ENCODE measurements at regions not wholly inside any gene's neighbourhood (a gene's known extent, or its start where the extent isn't known, plus 50 kb on each side); places are given as distances from the start of the nearest gene placed in this dataset.

- DNase-seq: no peak
- no peaks in the 10 kb centered on the region for H3K36me3 ChIP-seq
- H3K4me3 ChIP-seq: no peak overlapping the region
These were observed 225.1 kb upstream of the CHRNA7 start for GRCh38 chr15:31805090-31805662.

GRCh38 chr15:31806106-31806505 is 224.2 kb upstream of the CHRNA7 start:
- Histone ChIP-seq H3K36me3 (no peaks in the 10 kb centered on the region), H3K9me3 (no peaks in the 10 kb centered on the region), H3K27me3 (no peaks in the 10 kb centered on the region), H3K4me3 (no peak overlapping the region)
- no peak for DNase-seq

More at GRCh38 chr15:31805090-31805662, 225.1 kb upstream of the CHRNA7 start:
- Histone ChIP-seq H3K9me3 (no peaks in the 10 kb centered on the region), H3K27me3 (no peaks in the 10 kb centered on the region)

GRCh38 chr15:31811641-31812040 is 218.7 kb upstream of the CHRNA7 start:
- no peaks in the 10 kb centered on the region for H3K36me3 ChIP-seq
- DNase-seq: no peak
- H3K27me3 ChIP-seq: no peaks in the 10 kb centered on the region
- no peak overlapping the region for H3K4me3 ChIP-seq
- H3K9me3 ChIP-seq: no peaks in the 10 kb centered on the region

- no peak for DNase-seq
- H3K9me3 ChIP-seq: no peaks in the 10 kb centered on the region
- no peaks in the 10 kb centered on the region for H3K36me3 ChIP-seq
- no peak overlapping the region for H3K4me3 ChIP-seq
- no peaks in the 10 kb centered on the region for H3K27me3 ChIP-seq
These were observed 216.2 kb upstream of the CHRNA7 start for GRCh38 chr15:31814082-31814481.

- H3K4me3 ChIP-seq: no peak overlapping the region
- H3K36me3 ChIP-seq: no peaks in the 10 kb centered on the region
- DNase-seq: no peak
- H3K27me3 ChIP-seq: no peaks in the 10 kb centered on the region
- no peaks in the 10 kb centered on the region for H3K9me3 ChIP-seq
These were observed 214.7 kb upstream of the CHRNA7 start for GRCh38 chr15:31815411-31816155.

GRCh38 chr15:31822463-31822862 is 207.9 kb upstream of the CHRNA7 start:
- Histone ChIP-seq H3K27me3 (no peaks in the 10 kb centered on the region), H3K9me3 (no peaks in the 10 kb centered on the region), H3K36me3 (no peaks in the 10 kb centered on the region), H3K4me3 (no peak overlapping the region)
- DNase-seq: no peak

- no peaks in the 10 kb centered on the region for H3K9me3 ChIP-seq
- H3K4me3 ChIP-seq: no peak overlapping the region
- no peak for DNase-seq
- H3K27me3 ChIP-seq: no peaks in the 10 kb centered on the region
- H3K36me3 ChIP-seq: no peaks in the 10 kb centered on the region
These were observed 206.3 kb upstream of the CHRNA7 start for GRCh38 chr15:31824024-31824423.

GRCh38 chr15:31828594-31828993 is 201.7 kb upstream of the CHRNA7 start:
- Histone ChIP-seq H3K36me3 (no peaks in the 10 kb centered on the region), H3K27me3 (no peaks in the 10 kb centered on the region), H3K9me3 (no peaks in the 10 kb centered on the region), H3K4me3 (no peak overlapping the region)
- DNase-seq: no peak

- Histone ChIP-seq H3K9me3 (no peaks in the 10 kb centered on the region), H3K27me3 (no peaks in the 10 kb centered on the region), H3K36me3 (no peaks in the 10 kb centered on the region), H3K4me3 (no peak overlapping the region)
- no peak for DNase-seq
These were observed 199.7 kb upstream of the CHRNA7 start for GRCh38 chr15:31830591-31830990.

- H3K4me3 ChIP-seq: no peak overlapping the region
- H3K27me3 ChIP-seq: no peaks in the 10 kb centered on the region
- DNase-seq: no peak
- no peaks in the 10 kb centered on the region for H3K9me3 ChIP-seq
- no peaks in the 10 kb centered on the region for H3K36me3 ChIP-seq
These were observed 198.7 kb upstream of the CHRNA7 start for GRCh38 chr15:31831596-31831995.

- Histone ChIP-seq H3K4me3 (no peak overlapping the region), H3K9me3 (no peaks in the 10 kb centered on the region), H3K27me3 (no peaks in the 10 kb centered on the region), H3K36me3 (no peaks in the 10 kb centered on the region)
- DNase-seq: no peak
These were observed 195.7 kb upstream of the CHRNA7 start for GRCh38 chr15:31834654-31835053.

GRCh38 chr15:31839388-31839787 is 190.9 kb upstream of the CHRNA7 start:
- no peak for DNase-seq
- Histone ChIP-seq H3K9me3 (no peaks in the 10 kb centered on the region), H3K36me3 (no peaks in the 10 kb centered on the region), H3K4me3 (no peak overlapping the region), H3K27me3 (no peaks in the 10 kb centered on the region)

GRCh38 chr15:31840849-31841476 is 189.4 kb upstream of the CHRNA7 start:
- Histone ChIP-seq H3K36me3 (no peaks in the 10 kb centered on the region), H3K4me3 (no peak overlapping the region), H3K27me3 (no peaks in the 10 kb centered on the region), H3K9me3 (no peaks in the 10 kb centered on the region)
- DNase-seq: no peak

- no peak for DNase-seq
- Histone ChIP-seq H3K27me3 (no peaks in the 10 kb centered on the region), H3K4me3 (no peak overlapping the region), H3K9me3 (no peaks in the 10 kb centered on the region), H3K36me3 (no peaks in the 10 kb centered on the region)
These were observed 187.7 kb upstream of the CHRNA7 start for GRCh38 chr15:31842532-31843195.

GRCh38 chr15:31843426-31844055 is 186.8 kb upstream of the CHRNA7 start:
- no peaks in the 10 kb centered on the region for H3K36me3 ChIP-seq
- no peaks in the 10 kb centered on the region for H3K9me3 ChIP-seq
- H3K27me3 ChIP-seq: no peaks in the 10 kb centered on the region
- DNase-seq: no peak
- H3K4me3 ChIP-seq: no peak overlapping the region

GRCh38 chr15:31845791-31846190 is 184.5 kb upstream of the CHRNA7 start:
- Histone ChIP-seq H3K36me3 (no peaks in the 10 kb centered on the region), H3K4me3 (no peak overlapping the region), H3K27me3 (no peaks in the 10 kb centered on the region), H3K9me3 (no peaks in the 10 kb centered on the region)
- no peak for DNase-seq

GRCh38 chr15:31847961-31848360 is 182.4 kb upstream of the CHRNA7 start:
- Histone ChIP-seq H3K4me3 (no peak overlapping the region), H3K36me3 (no peaks in the 10 kb centered on the region), H3K9me3 (no peaks in the 10 kb centered on the region), H3K27me3 (no peaks in the 10 kb centered on the region)
- no peak for DNase-seq
